Thyroid gland (tissue), 4 donors: ENCODE measurements at regions not wholly inside any gene's neighbourhood (a gene's known extent, or its start where the extent isn't known, plus 50 kb on each side); places are given as distances from the start of the nearest gene placed in this dataset.

Source experiments
- DNase-seq, 2 donors: peaks; one replicate each; pipeline ENCODE4 v3.0.0-alpha.2; 2019
- H3K27ac ChIP-seq, 3 donors: fragments of 200-600 bp; sonication (generic); 1 replicate in 2 of 3; 2 replicates in 1 of 3; pipeline ENCODE4 v1.5.1; 2016 to 2019; ENCODE audit warnings: mild to moderate bottlenecking in 1 of 3, moderate library complexity in 1 of 3
- H3K27me3 ChIP-seq: fragments of 200-600 bp; sonication (generic); one replicate; pipeline ENCODE4 v1.5.1; 2019
- H3K36me3 ChIP-seq, 2 donors: fragments of 200-600 bp; sonication (generic); one replicate each; pipeline ENCODE4 v1.5.1; 2016 to 2019
- H3K4me1 ChIP-seq, 2 donors: fragments of 200-600 bp; sonication (generic); one replicate each; pipeline ENCODE4 v1.5.1; 2017 to 2019
- H3K4me3 ChIP-seq, 3 donors: fragments of 200-600 bp; sonication (generic); replicated peaks in 1 of 3; 1 replicate in 2 of 3; 2 replicates in 1 of 3; pipeline ENCODE4 v1.5.1; 2016; ENCODE audit warnings: mild to moderate bottlenecking in 1 of 3
- H3K9me3 ChIP-seq: fragments of 200-600 bp; sonication (generic); one replicate; pipeline ENCODE4 v1.5.1; 2017
- CTCF ChIP-seq, 6 experiments: fragments of 200-600 bp in 3 of 6; fragments of 450-650 bp in 3 of 6; sonication (generic) in 3 of 6; IDR thresholded peaks; one replicate each; pipeline ENCODE4 v1.5.1; 2016 to 2019; ENCODE audit warnings: antibody characterized with exemption in 6 of 6, mild to moderate bottlenecking in 2 of 6, inconsistent platforms in 1 of 6, moderate library complexity in 1 of 6
- POLR2A ChIP-seq, 2 donors: fragments of 450-650 bp; IDR thresholded peaks; one replicate each; pipeline ENCODE4 v1.6.1; 2017; ENCODE audit warnings: antibody characterized with exemption in 2 of 2, mild to moderate bottlenecking in 2 of 2, moderate library complexity in 1 of 2
- WGBS, 2 donors: methylation state at CpG; one replicate each; pipeline ENCODE4 v1.1.5; 2017; 5-methylcytosine and 5-hydroxymethylcytosine counted together
- intact Hi-C: fragments of 100-400 bp; cut with DNase I; formaldehyde crosslinking; loops from one replicate; pipeline ENCODE4 v1.15.1; 2023

GRCh38 chr2:239737144-239737463, 288.0 kb downstream of the NDUFA10 start:
- TF ChIP-seq CTCF (IDR thresholded peaks at IDR 0.05) = no peak
- no peak for TF ChIP-seq POLR2A (IDR thresholded peaks at IDR 0.05)

GRCh38 chr2:239736358-239737143, 288.6 kb downstream of the NDUFA10 start:
- intact Hi-C loops = no loop called here
- WGBS, 2 donors = 81 to 85% methylated on average over 18 to 28 of the region's 39 CpGs
- no peak for DNase-seq

More at GRCh38 chr2:239737144-239737463, 288.0 kb downstream of the NDUFA10 start:
- intact Hi-C loops = no loop called here
- WGBS, 2 donors = 63 to 77% methylated on average over 3 to 9 of the region's 10 CpGs
- Histone ChIP-seq H3K27me3 (no peaks in the 10 kb centered on the region), H3K27ac (no peak overlapping the region), H3K4me3 (no peak overlapping the region), H3K36me3 (no peaks in the 10 kb centered on the region), H3K4me1 (no peaks in the 10 kb centered on the region), H3K9me3 (no peaks in the 10 kb centered on the region)
- DNase-seq = no peak

GRCh38 chr2:239735829-239736357, 289.2 kb downstream of the NDUFA10 start:
- intact Hi-C loops = no loop called here
- 61 to 70% methylated on average over 10 to 11 of the region's 16 CpGs for WGBS, 2 donors

More at GRCh38 chr2:239736358-239737143, 288.6 kb downstream of the NDUFA10 start:
- Histone ChIP-seq H3K36me3 (no peaks in the 10 kb centered on the region), H3K27me3 (no peaks in the 10 kb centered on the region), H3K4me3 (no peak overlapping the region), H3K9me3 (no peaks in the 10 kb centered on the region), H3K27ac (no peak overlapping the region), H3K4me1 (no peaks in the 10 kb centered on the region)
- TF ChIP-seq POLR2A (IDR thresholded peaks at IDR 0.05) = no peak
- TF ChIP-seq CTCF (IDR thresholded peaks at IDR 0.05) = no peak

GRCh38 chr2:239735131-239735828, 289.9 kb downstream of the NDUFA10 start:
- H3K4me1 ChIP-seq = no peaks in the 10 kb centered on the region
- H3K27ac ChIP-seq = no peak overlapping the region
- intact Hi-C loops = no loop called here
- H3K4me3 ChIP-seq = no peak overlapping the region
- no peak for DNase-seq
- WGBS, 2 donors = 70 to 73% methylated on average over 14 to 17 of the region's 23 CpGs
- no peaks in the 10 kb centered on the region for H3K9me3 ChIP-seq
- H3K36me3 ChIP-seq = no peaks in the 10 kb centered on the region
- TF ChIP-seq CTCF (IDR thresholded peaks at IDR 0.05) (no peak), POLR2A (IDR thresholded peaks at IDR 0.05) (no peak)
- no peaks in the 10 kb centered on the region for H3K27me3 ChIP-seq

More at GRCh38 chr2:239735829-239736357, 289.2 kb downstream of the NDUFA10 start:
- no peak for DNase-seq
- Histone ChIP-seq H3K9me3 (no peaks in the 10 kb centered on the region), H3K27me3 (no peaks in the 10 kb centered on the region), H3K4me3 (no peak overlapping the region), H3K4me1 (no peaks in the 10 kb centered on the region), H3K36me3 (no peaks in the 10 kb centered on the region), H3K27ac (no peak overlapping the region)
- TF ChIP-seq POLR2A (IDR thresholded peaks at IDR 0.05) (no peak), CTCF (IDR thresholded peaks at IDR 0.05) (no peak)
